ENCODE measurements at regions not wholly inside any gene's neighbourhood (a gene's known extent, or its start where the extent isn't known, plus 50 kb on each side); places are given as distances from the start of the nearest gene placed in this dataset.

DNA sequence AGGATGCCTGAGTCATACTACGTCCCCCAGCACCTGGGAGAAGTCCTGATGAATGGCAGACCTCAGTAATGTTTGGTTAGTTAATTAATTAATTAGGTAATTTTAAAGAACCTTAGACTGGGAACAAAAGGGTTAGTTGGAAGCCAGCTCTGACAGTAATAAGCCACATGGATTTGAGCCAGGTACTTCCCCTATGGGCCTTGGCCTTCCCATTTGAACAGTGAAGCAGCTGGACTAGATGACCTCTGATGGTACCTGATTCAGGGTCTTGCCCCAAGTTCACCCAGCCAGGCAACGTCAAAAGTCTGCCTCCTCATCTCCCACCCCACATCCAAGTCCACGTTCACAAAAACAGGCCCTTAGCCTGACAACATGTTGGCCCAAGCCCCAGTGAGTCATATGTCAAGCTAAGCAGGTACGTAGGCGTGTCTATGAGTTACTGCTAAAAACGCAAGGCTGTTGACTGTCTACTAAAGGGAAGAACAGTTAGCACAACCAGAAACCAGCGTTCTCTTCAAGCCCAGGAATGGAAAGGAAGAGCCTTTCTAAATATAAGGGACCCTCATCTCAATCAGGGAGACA is 303.2 kb downstream of the ACTL7B start:
- Histone ChIP-seq H3K27me3 (ENCODE audit: control insufficient read depth in 3 of 3, insufficient read depth in 3 of 3, low read length in 2 of 3) (no peaks in the 10 kb centered on the region), H3K4me1 (ENCODE audit: control insufficient read depth in 5 of 5, insufficient read depth in 5 of 5, low read length in 5 of 5) (peaks cover 0 to 3% (median 0%) of the 10 kb centered on the region in 5 donors), H3K4me3 (no peak overlapping the region), H3K9ac (ENCODE audit: insufficient read depth in 1 of 2, low read length in 2 of 2) (peak overlapping the region in 1 of 2 donors; percentile 8), H3K27ac (ENCODE audit: low read depth in 1 of 2, low read length in 1 of 2) (no peak overlapping the region), H3K36me3 (ENCODE audit: control insufficient read depth in 4 of 4, insufficient read depth in 4 of 4, low read length in 4 of 4) (no peaks in the 10 kb centered on the region), H3K9me3 (ENCODE audit: control insufficient read depth in 4 of 4, insufficient read depth in 3 of 4, low read length in 3 of 4) (no peaks in the 10 kb centered on the region)
- WGBS, 2 donors = 71 to 87% methylated on average over 7 of the region's 7 CpGs
- ATAC-seq (ENCODE audit: insufficient read depth, low FRiP score) (no peak), DNase-seq (no peak)
- TF ChIP-seq, protein P1, sequence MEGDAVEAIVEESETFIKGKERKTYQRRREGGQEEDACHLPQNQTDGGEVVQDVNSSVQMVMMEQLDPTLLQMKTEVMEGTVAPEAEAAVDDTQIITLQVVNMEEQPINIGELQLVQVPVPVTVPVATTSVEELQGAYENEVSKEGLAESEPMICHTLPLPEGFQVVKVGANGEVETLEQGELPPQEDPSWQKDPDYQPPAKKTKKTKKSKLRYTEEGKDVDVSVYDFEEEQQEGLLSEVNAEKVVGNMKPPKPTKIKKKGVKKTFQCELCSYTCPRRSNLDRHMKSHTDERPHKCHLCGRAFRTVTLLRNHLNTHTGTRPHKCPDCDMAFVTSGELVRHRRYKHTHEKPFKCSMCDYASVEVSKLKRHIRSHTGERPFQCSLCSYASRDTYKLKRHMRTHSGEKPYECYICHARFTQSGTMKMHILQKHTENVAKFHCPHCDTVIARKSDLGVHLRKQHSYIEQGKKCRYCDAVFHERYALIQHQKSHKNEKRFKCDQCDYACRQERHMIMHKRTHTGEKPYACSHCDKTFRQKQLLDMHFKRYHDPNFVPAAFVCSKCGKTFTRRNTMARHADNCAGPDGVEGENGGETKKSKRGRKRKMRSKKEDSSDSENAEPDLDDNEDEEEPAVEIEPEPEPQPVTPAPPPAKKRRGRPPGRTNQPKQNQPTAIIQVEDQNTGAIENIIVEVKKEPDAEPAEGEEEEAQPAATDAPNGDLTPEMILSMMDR (IDR thresholded peaks at IDR 0.05; ENCODE audit: control extremely low read depth, extremely low read depth) = no peak

DNA sequence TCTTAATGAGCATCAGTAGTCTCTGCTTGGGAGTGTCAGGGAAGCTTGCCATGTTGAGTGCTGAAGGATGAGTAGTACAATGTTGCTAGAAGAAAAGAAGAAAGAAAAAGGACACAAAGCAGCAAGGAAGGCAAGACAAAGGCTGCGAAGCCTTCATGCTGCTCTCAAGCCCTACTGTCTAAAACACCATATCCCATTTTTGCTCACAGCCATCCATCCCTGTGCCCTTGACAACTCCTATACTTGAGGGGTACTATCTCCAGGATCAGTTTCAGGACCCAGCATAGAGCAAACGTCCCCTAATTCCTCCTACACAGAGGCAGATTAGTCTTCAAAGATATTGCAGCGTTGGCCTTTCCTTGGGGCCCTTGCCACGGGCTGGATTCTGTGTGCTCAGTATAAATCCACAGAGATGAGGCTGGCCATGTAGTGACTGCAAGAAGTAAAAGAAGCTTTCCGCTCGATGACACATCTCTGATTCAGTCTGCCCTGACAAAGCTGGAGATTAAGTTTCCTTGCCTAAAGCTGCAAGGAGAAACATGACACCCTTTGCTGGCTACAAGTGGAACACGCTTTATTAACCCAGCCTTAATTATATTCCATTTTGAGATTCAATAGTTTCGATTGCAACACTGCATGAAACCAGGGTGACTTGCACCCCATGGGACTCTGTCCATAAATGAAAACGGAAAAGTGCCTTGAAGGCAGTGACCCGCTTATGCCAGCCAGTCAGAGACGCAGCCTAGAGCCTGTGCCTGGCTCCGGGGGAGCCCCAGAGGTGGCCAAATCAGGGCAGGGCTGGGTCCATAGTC is 304.6 kb downstream of the ACTL7B start:
- no peak overlapping the region for H3K27ac ChIP-seq (ENCODE audit: low read depth in 1 of 2, low read length in 1 of 2)
- 81 to 92% methylated on average over 12 of the region's 12 CpGs for whole genome bisulfite sequencing, 2 donors
- H3K9me3 ChIP-seq (ENCODE audit: control insufficient read depth in 4 of 4, insufficient read depth in 3 of 4, low read length in 3 of 4) = no peaks in the 10 kb centered on the region
- no peak overlapping the region for H3K9ac ChIP-seq (ENCODE audit: insufficient read depth in 1 of 2, low read length in 2 of 2)
- DNase-seq (no peak), ATAC-seq (ENCODE audit: insufficient read depth, low FRiP score) (no peak)
- H3K4me1 ChIP-seq (ENCODE audit: control insufficient read depth in 5 of 5, insufficient read depth in 5 of 5, low read length in 5 of 5) = peaks cover 0 to 3% (median 0%) of the 10 kb centered on the region in 5 donors
- TF ChIP-seq, protein P1 (IDR thresholded peaks at IDR 0.05; ENCODE audit: control extremely low read depth, extremely low read depth) = no peak
- no peak overlapping the region for H3K4me3 ChIP-seq
- no peaks in the 10 kb centered on the region for H3K27me3 ChIP-seq (ENCODE audit: control insufficient read depth in 3 of 3, insufficient read depth in 3 of 3, low read length in 2 of 3)
- no peaks in the 10 kb centered on the region for H3K36me3 ChIP-seq (ENCODE audit: control insufficient read depth in 4 of 4, insufficient read depth in 4 of 4, low read length in 4 of 4)

DNA sequence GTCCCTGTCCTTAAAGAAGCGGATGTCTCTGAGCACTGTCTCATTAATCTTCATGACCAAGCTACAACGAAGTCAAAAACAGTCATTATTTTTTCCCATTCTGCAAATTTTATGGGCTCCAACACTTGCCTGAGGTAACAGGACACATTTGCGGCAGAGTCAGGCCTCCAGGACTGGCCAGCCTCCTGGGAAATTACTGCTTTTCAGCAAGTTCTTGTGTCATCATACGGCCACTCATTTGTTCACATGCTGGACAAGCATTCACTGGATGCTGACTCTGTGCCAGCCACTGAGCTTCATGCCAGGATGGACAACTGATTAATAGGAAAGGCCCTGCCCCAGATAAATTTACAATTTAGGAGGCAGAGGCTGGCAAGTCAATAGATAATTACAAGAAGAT is 305.7 kb downstream of the ACTL7B start:
- Histone ChIP-seq H3K9ac (ENCODE audit: insufficient read depth in 1 of 2, low read length in 2 of 2) (no peak overlapping the region), H3K36me3 (ENCODE audit: control insufficient read depth in 4 of 4, insufficient read depth in 4 of 4, low read length in 4 of 4) (no peaks in the 10 kb centered on the region), H3K27me3 (ENCODE audit: control insufficient read depth in 3 of 3, insufficient read depth in 3 of 3, low read length in 2 of 3) (no peaks in the 10 kb centered on the region), H3K9me3 (ENCODE audit: control insufficient read depth in 4 of 4, insufficient read depth in 3 of 4, low read length in 3 of 4) (no peaks in the 10 kb centered on the region), H3K27ac (ENCODE audit: low read depth in 1 of 2, low read length in 1 of 2) (no peak overlapping the region), H3K4me3 (no peak overlapping the region), H3K4me1 (ENCODE audit: control insufficient read depth in 5 of 5, insufficient read depth in 5 of 5, low read length in 5 of 5) (peaks cover 0 to 3% (median 0%) of the 10 kb centered on the region in 5 donors)
- 86 to 91% methylated on average over 4 of the region's 4 CpGs for WGBS, 2 donors
- TF ChIP-seq, protein P1 (IDR thresholded peaks at IDR 0.05; ENCODE audit: control extremely low read depth, extremely low read depth) = no peak
- DNase-seq (no peak), ATAC-seq (ENCODE audit: insufficient read depth, low FRiP score) (no peak)
